ENCODE measurements at regions not wholly inside any gene's neighbourhood (a gene's known extent, or its start where the extent isn't known, plus 50 kb on each side); places are given as distances from the start of the nearest gene placed in this dataset.

DNA sequence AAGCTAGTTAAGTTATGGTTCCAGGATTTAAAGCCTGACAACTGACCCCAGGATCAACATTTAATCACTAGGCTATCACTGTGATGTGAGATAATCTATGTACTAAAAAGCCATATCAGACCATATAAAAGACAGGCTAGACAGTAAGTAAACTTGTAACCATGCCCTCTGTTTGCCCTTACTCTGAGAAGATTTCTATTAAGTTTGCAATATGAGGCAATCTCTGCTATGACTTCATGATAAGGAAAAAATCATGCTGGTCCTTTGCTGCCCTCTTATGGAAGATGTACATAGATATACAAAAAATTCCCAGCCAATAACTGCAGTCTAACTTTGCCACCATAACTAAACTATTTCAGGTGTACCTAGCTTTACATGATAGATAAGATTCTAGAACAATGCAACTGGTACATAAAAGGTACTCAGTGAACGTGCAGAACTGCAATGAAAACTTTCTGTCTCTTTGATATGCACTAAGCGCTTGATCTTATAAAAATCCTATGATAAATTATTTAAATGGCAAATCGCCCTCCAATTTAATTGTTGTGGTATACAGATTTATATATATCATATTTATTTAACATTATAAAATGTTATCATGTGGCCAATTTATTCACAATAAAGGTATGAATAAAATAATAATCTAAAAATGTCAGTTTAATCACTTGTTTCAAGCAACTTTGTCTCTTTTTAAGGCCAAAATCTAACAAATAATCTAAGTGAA, 70.5 kb downstream of the FAM217A start:
- DNase-seq, result peak; percentile 66

GRCh38 chr6:4009486-4009885, 69.5 kb downstream of the FAM217A start:
- DNase-seq, result no peak

- no peak for DNase-seq
These were observed 68.9 kb downstream of the FAM217A start for GRCh38 chr6:4010048-4010447.

DNA sequence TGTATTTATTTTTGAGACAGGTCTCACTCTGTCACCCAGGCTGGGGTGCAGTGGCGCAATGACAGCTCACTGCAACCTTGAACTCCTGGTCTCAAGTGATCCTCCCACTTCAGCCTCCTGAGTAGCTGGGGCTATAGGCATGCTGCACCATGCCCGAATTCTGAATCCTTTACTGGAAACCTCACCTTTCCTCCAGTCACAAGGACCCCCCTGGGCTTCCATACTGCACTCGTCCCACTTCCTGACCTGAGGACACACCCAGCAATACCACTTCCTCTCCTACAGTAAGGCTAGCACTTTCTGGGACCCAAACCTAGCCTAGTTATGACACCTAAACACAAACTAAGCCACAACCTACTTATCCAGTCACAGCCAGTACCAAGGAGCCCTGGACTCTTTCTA, 68.2 kb downstream of the FAM217A start:
- peak; percentile 25 for DNase-seq

GRCh38 chr6:4012826-4013225, 66.1 kb downstream of the FAM217A start:
- DNase-seq, result no peak

- DNase-seq, result no peak
These were observed 61.7 kb downstream of the FAM217A start for GRCh38 chr6:4017058-4017739.

DNA sequence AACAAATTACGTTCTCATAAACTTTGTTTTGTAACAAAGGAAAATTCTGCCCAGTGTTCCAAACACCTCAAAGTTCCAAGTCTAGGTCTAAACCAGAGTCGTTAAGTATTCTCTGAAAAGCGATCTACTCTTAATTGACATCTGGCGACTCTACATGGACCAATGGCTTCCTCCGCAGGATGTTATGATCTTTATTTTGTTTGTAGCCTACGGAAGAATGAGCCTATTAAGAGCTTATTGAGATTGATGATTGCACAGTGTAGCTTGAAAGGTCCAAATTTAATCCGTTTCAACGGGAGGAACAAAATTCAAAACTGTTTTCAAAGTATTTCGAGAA, 61.1 kb downstream of the FAM217A start:
- DNase-seq, result no peak

DNA sequence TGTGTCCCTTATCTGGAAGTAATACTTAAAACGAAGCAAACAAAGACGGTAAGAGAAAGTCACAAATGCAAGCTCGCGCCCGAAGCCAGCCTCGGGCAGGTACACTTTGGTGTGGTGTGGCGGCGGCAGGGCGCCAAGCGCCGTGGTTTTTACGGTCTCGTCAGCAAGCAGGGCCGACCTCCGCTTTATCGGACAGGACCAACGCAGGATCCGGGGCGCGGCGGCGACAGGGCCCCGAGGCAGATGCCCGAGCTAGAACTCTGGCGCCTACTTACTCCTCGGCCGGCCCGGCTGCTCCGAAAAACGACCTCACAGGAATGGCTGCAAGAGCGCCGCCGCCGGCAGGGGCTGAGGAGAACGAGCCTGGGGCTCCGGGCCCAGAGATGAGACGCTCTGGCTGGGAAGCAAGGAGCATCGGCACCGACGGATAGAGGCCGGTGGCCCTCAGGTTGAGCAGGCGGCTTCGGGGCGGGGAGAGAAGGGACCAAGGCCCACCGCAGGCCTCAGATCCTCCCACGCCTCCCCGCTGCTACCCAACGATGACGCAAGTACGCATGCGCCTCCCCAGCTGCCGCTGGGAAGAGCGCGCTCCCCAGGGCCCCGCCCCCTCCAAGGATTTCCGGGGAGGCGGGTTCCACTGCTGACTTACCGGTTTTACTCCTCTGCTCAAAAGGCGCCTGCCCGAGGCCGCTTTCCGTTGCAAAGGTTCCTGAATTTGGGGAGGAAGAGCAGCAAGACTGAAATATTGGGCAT, 60.6 kb downstream of the FAM217A start:
- peak; percentile 94 for DNase-seq
